GM19035 (cell line): ENCODE measurements at regions not wholly inside any gene's neighbourhood (a gene's known extent, or its start where the extent isn't known, plus 50 kb on each side); places are given as distances from the start of the nearest gene placed in this dataset.

Experiments
- ATAC-seq: cut with Tn5 transposase; IDR thresholded peaks from one replicate; pipeline ENCODE4 v1.9.1; 2021; ENCODE audit not compliant: unreplicated experiment

DNA sequence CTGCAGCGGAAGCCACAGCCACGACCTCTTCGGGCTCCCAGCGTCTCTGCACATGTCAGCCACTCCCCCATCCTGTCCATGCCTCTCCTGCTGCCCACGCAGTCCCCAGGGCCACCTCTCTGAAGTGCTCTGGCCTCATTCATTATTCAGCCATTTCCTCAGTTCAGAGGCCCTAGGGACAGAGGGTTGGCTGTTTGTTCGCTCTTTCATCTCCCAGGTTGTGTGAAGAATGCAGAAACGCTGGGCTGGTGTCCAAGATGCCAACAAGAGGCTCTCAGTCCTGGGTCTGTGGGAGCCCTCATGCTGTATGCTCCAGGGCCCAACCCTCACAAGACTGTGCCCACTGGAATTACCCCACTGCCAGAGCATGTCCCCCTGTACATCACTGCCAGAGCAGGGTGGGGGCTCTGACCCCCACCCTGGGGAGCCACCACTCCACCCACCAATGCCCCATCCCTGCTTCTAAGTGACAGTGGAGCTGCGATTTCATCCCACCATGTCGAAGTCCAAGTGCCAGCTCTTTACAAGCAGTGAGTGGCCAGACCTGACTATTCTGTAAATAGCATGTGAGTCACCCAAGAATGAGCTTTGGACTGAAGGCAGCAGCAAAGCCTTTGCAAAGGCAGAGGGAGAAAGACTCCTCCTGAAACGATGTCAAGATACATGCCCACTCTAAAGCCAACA, 209.6 kb downstream of the BUD13 start:
- no peak for ATAC-seq

DNA sequence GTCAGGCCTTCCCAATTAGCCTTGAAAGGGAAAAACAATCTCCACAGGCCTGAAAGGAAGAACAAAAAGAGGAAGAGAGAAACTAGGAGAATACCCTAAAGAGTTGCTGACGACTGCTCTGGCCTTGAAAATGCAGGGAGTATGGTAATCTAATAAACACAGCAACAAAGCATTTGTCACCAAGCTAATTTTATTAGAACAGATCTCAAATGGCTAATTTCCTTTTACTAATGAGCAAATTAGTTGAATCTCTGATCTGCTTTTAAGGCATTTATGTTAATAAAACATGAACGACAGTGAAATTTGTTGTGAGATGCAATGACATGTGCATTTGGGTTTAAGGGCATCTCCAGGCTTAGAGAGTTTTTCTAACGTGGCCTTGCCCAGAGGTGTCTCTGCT, 212.2 kb downstream of the BUD13 start:
- no peak for ATAC-seq

DNA sequence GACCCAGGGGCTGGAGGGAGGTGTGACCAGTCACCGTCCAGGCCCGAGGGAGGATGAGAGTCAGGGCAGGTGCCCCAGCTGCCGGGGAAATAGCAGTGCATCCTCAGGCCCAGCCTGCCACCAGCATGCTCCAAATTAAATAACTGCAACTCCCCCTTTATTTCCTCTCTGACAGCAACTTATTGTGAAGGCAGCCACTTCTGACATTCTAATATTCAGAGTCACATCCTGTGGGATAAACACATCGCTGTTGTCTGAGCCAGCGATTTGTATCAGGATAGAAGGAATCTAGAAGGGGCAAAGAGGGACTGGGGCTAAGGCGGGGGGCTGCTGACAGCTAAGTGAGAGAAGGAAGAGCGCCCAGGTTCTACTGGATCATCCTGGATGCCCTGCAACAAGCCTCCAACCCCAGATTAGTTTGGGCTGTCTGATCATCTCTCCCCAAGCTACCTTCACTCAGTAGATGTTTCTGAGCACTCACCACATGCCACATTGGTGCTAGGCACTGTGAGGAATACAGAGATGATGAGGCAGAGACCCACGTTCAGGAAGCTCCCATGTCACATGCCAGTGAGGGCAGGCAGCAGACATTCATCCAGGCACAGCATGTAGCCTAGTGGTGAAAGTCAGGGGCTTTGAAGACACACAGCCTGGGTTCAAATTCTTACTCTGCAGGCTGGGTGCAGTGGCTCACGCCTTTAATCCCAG, 214.1 kb downstream of the BUD13 start:
- ATAC-seq, result no peak

DNA sequence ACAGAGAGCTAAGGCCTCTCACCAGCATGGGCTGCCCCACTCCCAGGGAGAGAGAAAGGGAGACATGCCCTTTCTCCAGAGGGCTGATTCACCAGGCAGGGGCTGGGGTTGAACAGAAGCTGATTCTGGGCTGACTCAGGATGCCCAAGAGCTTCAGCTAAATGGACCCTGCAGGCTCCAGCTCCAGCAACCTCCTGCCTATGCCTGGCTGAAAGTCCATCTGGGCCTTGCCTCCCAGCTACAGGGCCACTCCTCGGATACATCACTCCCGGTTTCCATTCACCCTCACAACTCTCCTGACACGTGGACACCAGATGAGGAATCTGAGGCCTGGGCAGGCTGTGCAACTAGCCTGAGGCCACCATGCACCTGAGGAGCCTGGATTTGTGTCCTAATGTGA, 215.5 kb downstream of the BUD13 start:
- no peak for ATAC-seq

DNA sequence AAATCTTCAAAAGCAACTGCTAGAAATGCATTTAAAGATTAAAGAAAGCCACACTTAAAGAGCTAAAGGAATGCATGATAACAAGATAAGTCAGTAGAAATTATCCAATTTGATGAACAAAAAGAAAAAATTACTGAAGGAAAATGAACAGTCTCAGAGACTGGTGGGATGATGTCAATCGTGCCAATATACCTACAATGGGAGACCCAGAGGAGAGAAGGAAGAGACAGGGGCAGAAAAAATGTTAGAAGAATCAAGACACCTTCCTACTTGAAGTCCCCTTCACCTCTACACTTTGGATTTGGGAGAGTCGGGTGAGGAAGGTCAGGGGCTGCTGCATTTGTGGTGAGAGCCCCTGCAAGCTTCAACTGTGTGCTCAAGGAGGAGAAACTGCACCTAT, 216.3 kb downstream of the BUD13 start:
- ATAC-seq, result no peak

DNA sequence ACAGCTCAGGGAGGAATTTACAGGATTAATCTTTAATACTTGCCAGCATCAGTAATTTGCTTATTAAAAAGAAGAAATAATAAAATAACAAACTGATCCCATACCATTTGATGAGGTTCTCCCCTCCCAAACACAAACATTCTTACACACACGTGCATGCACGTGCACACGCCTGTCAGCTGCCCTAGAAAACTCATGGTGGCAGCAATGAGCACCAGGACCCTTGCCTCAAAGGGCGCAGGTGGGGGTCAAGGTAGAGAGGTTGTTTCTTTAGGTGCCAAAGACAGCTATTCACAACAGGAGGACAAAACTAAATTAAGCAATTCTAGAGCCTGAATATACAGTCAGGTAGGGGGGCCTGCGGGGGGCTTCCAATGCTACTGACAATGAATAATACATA, 219.3 kb downstream of the BUD13 start:
- ATAC-seq, result no peak

DNA sequence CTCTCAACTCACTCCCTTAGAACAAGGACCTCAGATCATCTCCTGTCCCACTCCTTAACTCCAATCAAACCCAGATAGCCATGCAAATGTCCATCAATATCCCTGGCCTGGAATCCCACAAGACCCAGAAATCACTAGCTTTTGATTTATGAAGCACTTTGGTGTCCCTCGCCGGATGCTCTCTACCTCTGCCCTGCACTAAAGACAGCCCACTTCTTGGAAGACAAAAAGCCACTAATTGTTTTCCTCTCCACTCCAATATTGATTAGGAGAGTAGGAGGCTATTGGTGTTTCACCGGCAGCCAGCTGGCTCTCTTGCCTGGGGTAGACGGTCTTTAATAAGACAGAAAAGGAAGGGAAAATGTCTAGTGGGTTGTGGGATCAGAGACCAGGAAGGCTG, 221.2 kb downstream of the BUD13 start:
- no peak for ATAC-seq

DNA sequence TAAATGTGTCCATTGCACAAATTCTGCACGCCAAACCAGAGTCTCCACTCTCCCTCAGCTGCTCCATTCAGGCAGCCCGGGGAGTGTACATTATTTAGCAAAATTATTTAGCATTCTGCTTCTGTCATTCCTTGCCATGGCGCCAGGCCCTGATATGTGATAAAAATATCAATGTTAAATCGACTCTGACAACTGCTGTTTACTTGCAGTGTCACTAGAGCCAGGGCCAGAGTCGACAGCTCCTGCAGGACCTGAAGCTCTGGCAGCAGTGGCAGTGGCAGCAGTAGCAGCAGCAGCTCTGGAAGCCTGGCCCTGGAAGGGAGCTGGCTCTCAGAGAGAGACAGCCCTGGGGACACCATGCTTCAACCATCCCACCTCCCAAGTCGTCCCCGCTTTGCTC, 224.5 kb downstream of the BUD13 start:
- ATAC-seq, result no peak

DNA sequence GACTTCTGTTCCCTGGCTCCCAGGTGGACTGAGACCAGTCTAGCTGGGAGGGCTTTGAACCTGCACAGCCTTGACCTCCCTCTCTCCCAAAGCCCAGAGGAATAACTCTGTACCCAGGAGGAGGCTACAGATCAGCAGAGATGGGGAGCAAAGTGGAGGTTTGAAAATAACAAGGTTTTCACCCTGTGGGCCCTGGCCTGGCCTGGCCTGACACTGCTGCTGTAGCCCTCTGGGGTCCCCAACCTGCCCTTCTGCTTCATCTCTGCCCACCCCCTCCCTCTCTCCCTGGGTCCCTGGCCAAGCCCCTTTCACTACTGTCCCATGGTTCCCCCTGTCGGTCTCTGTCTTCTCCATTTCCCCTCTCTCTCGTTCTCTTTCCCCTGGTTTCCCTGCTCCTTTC, 225.2 kb downstream of the BUD13 start:
- ATAC-seq, result no peak

DNA sequence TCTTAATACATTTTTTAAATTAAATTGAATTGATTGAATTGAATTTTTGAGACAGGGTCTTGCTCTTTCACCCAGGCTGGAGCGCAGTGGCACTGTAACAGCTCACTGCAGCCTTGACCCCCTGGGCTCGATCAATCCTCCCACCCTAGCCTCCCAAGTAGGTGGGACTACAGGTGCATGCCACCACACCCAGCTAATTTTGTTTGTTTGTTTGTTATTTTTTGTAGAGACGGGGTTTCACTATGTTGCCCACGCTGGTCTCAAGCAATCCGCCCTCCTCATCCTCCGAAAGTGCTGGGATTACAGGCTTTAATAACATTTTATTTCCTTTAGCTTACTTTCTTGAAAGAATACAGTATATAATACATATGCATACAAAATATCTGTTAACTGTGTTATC, 226.9 kb downstream of the BUD13 start:
- no peak for ATAC-seq

DNA sequence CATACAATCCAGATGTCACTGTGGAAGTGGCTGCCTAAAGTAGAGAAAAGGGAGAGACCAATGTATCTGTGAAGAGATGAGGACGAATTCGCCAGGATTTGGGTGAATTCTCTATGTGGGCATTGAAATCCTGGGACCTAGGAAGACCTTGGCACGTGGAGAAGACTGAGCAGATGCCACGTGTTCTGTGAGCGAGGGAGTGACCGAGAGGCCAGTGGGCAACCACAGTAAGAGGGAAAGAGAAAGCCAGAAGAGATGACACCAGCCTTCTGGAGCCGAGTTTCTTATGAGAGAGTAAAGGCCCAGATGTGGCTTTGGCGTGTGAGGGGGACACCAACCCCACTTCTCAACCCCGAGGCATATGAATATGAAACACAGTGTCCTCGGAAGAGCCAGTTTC, 228.1 kb downstream of the BUD13 start:
- no peak for ATAC-seq

DNA sequence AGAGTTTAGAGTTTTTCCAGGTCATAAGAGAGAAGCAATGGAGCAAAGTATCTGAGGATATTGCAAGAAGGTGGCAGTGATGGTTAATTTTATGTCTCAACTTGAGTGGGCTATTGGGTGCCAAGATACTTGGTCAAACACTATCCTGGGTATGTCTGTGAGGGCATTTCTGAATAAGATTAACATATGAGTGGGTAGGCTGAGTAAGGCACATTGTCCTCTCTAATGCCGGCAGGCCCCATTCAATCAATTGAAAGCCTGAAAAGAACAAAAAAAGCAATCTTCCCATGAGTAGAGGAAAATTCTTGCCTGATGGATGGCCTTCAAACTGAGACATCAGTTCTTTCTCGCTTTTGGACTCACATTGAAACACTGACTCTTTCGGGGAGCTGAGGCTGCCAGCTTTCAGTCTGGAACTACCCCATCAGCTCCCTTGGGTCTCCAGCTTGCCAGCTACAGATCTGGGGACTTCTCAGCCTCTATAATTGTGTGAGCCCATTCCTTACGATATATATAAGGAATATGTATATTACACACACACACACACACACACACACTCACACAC, 228.8 kb downstream of the BUD13 start:
- no peak for ATAC-seq

DNA sequence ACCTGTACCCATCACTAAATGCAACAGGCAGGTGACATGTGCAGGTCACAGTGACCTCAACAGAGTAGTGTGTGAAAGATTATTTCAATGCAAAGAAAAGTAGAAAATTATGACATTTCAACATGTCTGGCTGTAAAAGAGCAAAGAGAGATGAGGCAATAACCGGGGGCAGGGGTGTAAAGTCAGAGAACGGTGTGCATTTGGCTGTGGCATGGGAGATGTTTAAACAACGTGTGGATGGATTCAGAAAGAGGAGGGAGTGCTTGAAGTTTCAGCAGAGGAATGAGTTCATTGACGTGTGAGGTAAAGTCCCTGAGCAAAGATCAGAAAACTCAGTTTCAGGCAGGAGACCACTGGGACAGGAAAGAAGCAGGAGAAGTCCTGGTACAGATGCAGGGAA, 229.7 kb downstream of the BUD13 start:
- no peak for ATAC-seq

DNA sequence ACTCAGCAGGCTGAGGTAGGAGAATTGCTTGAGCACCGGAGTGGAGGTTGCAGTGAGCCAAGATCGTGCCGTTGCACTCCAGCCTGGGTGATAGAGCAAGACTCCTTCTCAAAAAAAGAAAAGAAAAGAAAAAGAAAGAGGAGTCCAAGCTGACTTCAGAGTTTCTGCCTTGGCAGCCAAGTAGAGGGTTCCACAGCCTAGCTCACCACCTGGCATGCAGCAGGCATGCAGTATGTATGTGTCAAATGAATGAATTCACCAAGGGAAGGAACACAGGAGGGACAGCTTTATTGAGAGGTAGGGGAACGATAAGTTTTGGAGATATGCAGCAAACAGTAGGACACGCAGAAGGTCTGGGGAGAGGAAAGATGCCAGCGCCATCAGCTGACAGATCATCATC, 230.4 kb downstream of the BUD13 start:
- ATAC-seq, result no peak

DNA sequence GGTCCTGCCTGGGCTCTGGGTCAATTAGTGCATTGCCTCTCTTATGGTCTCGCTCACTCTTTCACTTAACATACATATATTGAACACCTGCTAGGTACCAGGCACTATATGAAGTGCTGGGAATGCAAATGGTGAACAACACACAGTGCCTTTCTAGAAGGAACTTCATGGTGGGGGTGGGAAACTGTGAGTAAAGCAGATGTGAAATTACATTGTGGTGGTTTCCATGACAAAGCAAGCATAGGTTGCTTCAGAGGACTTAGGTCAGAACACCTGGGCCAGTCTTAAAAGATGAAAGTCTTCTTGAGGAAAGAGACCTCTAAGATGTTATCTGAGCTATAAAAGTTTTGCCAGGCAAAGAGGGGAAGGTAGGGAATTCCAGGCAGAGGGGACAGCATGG, 231.3 kb downstream of the BUD13 start:
- ATAC-seq, result no peak

DNA sequence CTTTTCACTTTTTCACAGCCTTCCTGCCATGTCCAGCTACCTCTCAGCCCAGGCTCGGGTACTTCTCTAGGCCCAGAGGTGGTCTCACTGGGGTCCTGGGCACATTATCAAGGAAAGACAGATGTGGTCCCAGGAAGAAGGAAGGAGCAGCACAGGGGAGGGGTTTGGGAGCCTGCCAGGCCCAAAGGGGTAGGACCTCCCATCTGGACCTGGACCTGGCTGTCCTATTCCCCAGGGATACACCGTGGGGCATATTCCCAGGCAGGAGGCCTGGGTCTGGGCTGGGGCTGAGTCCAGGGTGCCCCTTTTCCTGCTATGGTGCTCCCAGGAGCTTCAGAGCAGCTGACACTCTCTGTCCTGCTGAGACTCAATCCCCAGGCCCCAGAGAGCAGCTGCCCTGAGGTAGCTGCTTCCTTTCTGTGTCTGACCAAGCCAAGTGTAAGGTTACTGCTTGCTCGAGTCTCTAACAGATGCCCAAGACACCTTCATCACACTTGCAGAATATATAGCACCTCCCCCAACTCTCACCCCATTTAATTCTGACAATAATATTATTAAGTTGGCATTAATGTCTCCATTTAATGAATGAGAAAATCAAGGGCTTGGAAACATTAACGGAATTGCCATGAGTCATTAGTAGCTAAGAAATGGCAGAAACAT, 232.0 kb downstream of the BUD13 start:
- ATAC-seq, result no peak

DNA sequence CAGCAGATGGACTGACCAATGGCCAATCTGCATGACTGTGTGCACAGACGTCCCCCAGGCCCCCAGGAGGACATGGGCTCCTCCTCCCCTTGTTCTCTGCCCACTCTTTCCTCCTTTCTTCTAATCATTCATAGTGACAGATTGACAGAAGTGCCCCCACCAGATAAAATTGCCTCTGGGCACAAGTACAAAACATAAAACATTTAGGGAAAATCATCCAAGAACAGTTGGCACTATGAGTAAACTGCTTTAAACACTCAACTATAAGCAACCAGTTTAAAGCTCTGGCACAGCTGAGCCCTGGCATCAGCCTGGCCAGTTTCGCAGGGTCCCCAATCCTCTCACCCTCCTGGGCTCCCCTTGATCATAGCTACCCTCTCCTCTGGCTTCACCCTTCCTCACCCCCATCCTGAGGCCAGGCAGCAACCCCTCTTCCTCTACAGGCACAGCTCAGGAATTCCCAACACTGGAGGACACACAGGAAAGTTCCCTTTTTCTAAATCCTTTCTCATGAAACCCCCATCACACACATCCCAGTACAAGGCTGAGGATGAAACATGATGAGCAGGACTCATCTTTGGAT, 232.9 kb downstream of the BUD13 start:
- no peak for ATAC-seq

DNA sequence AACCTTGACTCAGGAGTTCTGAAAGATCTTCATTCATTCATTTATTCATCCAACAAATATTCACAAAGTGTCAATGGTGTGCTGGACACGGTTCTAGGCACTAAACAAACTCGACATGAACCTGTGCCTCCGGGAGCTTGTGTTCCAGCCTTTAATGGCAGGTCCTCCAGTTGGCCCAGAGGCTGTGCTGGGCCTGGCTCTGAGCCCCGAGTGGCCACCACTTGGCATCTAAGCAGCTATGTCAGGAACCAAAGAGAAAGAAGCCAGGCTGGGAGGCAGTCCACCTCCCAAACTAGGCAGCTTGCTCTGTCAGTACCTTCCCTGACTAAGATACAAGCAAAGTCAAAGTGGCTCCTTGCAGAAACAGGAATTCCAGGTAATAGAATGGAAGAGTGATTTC, 233.6 kb downstream of the BUD13 start:
- no peak for ATAC-seq

DNA sequence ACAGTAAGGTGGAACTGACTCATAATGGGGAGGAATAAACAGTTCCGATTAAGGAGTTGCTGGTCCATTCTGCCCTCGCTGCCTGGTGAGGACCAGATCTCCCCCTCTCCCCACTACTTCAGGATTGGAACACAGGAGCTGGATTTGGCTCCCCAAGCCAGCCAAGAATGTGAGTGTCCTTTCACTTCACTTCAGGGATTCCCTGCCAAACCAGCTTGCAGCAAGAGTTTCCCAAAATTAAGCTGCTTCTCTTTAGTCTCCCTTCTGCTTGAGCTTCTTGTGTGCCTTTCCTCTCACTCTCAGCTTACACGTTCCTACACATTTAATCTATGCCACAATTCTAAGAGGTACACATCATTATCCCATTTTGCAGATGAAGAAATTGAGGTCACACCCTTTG, 234.1 kb downstream of the BUD13 start:
- no peak for ATAC-seq

DNA sequence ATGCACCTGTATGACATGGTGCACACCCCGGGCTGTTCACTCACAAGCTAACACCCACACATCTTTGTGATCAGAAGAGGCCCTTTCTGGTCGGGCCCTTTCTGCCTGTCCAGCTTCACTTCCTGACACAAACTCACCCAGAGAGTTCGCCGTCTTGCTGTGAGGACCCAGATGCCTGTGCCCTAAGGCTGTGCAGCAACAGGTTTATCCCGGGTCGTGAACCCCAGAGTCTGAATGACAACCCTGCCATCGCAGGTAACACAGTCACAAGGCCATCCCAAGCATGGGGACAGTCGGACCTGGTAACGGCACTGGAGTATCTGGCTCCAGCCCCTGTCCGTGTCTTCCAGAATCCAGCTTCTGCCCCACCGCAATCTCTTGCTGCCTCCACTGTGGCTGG, 235.1 kb downstream of the BUD13 start:
- no peak for ATAC-seq

DNA sequence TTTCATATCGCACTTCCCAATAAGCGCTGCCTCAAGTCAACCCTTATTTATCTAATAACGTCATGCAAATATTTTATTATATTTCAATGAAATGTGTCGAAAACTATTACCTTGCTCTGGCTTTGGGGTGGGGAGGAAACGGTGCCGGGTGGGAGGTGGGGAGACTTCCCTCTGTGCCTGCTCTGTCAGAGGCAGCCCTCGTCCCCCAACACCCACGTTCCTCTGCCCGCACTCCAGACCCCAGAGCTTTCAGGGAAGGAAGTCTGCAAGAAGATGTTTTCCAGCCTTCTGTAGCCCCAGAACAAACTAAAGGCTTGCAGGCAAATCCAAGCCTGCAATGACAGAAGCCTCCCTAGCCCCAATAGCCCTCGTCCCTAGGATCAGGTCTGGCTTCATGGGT, 235.7 kb downstream of the BUD13 start:
- no peak for ATAC-seq

DNA sequence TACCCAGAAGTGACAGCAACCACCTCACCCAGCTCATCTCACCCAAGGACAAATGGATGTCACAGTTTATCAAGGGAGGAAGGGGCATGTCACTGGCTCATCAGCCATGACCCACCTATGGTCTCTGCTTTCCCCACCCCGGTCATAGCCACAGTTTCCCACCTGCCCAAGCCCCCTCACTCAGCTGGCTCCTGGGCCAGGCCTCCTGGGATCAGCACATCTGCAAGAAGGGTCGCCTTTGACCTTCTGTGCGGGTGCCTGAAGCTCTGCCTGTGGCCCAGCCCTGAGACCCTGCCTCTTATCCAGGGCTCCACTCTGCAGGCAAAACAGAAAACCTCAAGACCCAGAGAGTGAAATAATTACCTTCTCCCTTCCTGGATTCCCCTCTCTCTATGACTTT, 236.4 kb downstream of the BUD13 start:
- ATAC-seq, result no peak
